ENCODE measurements at regions not wholly inside any gene's neighbourhood (a gene's known extent, or its start where the extent isn't known, plus 50 kb on each side); places are given as distances from the start of the nearest gene placed in this dataset.

DNA sequence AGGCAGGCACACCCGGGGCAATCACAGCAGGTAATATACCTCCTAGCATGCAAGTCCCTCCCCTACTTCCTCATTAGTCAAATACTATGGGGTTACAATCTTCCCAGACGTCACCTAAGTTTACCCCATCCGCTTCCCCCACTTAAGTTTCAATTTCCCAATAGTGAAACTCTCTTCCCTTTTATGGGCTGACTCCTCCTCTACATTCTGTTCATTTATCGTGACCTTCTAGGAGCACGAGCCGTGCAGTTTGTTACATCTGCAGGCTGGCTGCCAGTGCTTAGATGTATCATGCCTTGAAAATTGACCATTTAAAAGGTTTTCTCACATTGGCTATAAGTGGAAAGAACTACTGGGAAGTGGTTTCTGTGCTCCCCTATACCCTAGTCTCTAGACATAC lies 1357.8 kb upstream of the CRIM1 start:
- TF ChIP-seq, protein P1, sequence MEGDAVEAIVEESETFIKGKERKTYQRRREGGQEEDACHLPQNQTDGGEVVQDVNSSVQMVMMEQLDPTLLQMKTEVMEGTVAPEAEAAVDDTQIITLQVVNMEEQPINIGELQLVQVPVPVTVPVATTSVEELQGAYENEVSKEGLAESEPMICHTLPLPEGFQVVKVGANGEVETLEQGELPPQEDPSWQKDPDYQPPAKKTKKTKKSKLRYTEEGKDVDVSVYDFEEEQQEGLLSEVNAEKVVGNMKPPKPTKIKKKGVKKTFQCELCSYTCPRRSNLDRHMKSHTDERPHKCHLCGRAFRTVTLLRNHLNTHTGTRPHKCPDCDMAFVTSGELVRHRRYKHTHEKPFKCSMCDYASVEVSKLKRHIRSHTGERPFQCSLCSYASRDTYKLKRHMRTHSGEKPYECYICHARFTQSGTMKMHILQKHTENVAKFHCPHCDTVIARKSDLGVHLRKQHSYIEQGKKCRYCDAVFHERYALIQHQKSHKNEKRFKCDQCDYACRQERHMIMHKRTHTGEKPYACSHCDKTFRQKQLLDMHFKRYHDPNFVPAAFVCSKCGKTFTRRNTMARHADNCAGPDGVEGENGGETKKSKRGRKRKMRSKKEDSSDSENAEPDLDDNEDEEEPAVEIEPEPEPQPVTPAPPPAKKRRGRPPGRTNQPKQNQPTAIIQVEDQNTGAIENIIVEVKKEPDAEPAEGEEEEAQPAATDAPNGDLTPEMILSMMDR (IDR thresholded peaks at IDR 0.05; ENCODE audit: insufficient read depth, low read length) = no peak
- TF ChIP-seq GABPA (IDR thresholded peaks at IDR 0.05; ENCODE audit: low read depth) (no peak), POLR2AphosphoS5 (IDR thresholded peaks at IDR 0.05; ENCODE audit: low read depth) (no peak), SPI1 (IDR thresholded peaks at IDR 0.05; ENCODE audit: borderline replicate concordance, low read depth) (no peak)
- TF ChIP-seq, protein P2, sequence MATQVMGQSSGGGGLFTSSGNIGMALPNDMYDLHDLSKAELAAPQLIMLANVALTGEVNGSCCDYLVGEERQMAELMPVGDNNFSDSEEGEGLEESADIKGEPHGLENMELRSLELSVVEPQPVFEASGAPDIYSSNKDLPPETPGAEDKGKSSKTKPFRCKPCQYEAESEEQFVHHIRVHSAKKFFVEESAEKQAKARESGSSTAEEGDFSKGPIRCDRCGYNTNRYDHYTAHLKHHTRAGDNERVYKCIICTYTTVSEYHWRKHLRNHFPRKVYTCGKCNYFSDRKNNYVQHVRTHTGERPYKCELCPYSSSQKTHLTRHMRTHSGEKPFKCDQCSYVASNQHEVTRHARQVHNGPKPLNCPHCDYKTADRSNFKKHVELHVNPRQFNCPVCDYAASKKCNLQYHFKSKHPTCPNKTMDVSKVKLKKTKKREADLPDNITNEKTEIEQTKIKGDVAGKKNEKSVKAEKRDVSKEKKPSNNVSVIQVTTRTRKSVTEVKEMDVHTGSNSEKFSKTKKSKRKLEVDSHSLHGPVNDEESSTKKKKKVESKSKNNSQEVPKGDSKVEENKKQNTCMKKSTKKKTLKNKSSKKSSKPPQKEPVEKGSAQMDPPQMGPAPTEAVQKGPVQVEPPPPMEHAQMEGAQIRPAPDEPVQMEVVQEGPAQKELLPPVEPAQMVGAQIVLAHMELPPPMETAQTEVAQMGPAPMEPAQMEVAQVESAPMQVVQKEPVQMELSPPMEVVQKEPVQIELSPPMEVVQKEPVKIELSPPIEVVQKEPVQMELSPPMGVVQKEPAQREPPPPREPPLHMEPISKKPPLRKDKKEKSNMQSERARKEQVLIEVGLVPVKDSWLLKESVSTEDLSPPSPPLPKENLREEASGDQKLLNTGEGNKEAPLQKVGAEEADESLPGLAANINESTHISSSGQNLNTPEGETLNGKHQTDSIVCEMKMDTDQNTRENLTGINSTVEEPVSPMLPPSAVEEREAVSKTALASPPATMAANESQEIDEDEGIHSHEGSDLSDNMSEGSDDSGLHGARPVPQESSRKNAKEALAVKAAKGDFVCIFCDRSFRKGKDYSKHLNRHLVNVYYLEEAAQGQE (IDR thresholded peaks at IDR 0.05; ENCODE audit: insufficient replicate concordance, low read depth) = no peak

Data from HL-60 (cell line).